GM19351 (cell line): ENCODE measurements at regions not wholly inside any gene's neighbourhood (a gene's known extent, or its start where the extent isn't known, plus 50 kb on each side); places are given as distances from the start of the nearest gene placed in this dataset.
"Not testable (repeated sequence)": the region's sequence is repeated elsewhere in the genome, so short reads cannot be mapped to it uniquely, and the experiment has no call there.

ENCODE experiments used
- ATAC-seq: cut with Tn5 transposase; IDR thresholded peaks from one replicate; pipeline ENCODE4 v1.9.1; 2021; ENCODE audit warnings: mild to moderate bottlenecking, moderate library complexity; ENCODE audit not compliant: unreplicated experiment

DNA sequence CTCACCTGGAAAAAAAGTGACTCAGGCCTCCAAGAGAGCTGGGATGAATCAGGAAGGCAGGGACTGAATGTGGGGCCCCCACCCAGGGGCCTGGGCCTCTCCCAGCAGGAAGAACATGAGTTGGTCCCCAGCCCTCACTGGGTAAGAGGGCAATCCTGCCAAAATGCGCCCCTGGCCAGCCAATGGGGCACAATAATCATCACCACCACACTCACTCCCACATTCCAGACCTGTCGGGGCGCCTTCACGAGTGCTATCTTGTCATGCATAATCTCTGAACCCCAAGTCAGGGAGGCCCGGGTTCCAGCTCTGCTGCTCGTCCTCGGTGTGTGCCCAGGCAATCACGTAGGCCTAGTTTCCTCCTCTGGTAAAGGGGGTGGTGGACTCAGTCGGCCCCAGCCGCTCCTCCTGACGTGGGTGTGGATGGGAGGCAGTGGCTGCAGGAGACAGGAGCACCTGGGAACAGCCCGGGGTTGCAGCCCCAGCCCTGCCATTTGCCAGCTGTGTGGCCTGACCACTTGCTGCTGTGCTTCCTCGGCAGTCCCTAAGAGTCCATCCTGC, 115.1 kb downstream of the CYP26B1 start:
- no peak for ATAC-seq

DNA sequence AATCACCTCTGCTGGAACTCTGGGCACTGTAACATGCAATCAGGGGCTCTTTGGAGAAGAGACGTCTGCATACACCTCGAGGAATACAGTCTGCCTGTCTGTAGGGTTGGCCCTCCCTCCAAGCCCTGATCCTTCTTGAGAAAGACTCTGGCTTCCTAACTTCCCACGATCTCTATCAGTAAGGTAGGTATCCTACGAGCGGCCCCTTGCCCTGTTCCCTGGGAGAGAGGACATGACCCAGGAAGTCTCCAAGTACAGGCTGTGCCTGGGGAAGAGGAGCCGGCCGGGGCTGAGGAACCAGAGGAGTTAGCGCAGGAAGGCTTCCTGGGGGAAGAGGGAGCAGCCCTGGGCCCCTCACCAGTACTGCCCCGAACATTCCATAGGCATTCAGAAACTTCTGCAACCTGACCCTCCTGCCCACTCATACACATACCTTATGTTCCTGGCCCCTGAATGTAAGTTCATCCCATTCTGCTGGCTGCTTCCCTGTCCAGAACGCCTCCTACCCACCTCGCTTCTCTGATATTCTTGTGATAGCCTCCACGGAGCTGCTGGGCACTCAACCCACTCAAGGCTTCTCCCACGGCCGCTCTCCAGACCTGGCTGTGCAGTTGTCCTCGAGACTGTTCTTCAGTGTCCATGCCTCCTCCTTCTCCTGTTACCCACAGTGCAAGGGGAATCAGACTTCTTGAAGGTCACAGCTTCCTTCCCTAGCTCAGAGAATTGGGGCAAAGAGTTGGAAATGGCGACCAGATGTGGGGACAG, 116.1 kb downstream of the CYP26B1 start:
- no peak for ATAC-seq

DNA sequence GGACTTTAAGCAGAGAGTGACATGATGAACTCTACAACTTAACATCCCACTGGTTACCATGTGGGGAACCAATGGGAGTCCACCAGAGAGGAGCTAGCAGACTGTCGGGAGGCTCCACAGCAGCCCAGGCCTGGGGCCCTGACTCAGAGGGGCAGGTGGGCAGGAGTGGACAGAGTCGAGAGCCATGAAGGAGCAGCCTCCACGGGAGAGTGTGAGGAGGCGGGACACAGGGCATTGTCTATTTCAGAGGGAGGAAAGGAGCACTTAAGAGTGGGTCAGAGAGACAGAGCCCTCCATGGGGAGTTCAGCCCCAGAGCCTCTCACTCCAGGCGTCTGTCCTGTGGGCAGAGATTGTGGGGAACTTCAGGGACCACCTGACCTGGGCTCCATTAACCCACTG, 118.7 kb downstream of the CYP26B1 start:
- no peak for ATAC-seq

DNA sequence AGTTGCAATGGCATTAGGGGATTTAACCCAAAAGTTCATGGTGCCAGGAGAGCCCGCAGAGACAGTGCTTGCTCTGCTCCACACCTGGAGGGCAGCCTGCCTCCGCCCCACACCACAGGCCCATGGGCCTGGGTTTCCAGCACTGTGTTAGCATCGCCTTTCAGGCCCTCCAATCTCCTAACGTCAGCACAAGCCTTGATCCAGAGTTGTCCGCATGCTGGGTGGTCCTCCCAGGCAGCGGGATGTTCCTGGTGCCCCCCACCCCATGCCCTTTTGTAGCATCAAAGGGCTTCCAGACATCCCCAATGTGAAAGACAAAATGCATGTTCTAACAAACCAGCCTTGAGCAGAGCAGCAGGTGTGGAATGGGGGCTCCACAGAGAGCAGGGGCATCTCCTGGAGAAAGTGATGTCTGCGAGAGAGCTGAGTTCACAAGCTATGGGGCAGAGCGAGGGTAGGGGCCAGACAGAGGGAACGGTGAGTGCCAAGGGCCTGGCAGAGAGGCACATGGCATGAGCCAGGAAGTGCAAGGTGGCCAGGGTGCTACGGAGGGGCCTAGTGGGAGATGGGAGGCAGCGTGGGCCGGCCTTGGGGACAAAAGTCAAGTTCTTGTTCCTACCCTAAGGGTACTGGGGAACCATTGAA, 119.2 kb downstream of the CYP26B1 start:
- ATAC-seq = no peak

DNA sequence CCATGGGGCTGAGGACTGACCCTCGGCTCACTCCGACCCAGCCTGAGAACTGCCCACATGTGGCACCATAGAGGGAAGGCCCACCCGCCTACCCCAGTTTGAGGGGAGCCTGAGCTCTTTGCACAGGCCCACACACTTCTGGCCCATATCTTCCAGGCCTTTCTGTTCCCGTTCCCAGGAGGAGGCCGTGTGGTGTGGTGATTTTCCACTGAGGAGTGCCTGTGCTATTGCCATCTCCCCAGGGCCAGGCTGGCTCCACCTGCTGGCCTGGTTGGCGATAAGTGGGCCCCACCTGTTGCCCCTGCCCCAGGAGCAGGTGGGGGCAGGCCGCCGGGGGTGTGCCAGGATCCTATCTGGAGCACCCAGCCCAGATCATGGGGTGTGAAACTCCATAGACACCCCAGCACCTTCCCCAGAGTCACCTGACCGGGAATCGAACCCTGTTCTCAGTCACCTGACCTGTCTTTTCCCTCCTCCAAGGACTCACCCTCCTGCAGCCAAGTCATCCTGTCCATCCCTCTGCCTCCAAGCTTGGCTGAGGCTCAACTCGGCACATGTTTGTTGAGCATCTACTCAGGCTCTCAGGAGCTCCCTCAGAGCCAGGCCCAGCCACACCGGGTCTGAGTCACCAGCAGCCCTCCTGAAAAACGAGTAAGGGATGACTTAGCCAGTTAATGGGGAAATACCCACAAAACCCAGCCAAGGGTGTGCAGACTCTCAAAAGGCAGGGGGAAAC, 120.1 kb downstream of the CYP26B1 start:
- ATAC-seq = no peak

DNA sequence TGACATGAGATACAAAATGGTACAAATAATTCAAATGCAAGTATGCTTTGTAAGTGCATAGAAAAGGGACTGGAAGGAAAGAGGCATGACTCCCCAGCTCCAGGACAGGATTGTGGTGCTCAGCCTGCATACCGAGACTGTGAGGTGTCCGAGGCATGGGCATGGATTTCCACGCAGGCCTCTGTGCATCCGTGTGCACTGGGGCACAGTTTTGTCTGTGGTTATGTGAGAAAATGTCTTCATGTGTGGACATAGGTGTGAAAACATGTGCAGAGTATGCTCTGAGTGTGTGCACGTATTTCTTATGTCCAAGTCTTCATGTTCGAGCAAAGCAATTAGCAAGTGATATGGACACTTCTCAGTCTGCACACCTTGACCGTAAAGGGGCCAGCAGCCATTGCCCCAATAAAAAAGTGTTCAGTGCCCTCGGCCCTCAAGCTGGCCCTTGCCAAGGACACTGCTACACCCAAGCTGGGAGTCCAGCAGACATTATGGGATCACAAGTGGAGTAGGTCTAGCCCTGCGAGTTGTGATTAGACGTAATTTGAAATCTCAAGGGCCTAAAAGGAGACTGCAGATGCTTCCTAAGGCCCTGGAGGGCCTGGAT, 120.7 kb downstream of the CYP26B1 start:
- ATAC-seq = no peak

DNA sequence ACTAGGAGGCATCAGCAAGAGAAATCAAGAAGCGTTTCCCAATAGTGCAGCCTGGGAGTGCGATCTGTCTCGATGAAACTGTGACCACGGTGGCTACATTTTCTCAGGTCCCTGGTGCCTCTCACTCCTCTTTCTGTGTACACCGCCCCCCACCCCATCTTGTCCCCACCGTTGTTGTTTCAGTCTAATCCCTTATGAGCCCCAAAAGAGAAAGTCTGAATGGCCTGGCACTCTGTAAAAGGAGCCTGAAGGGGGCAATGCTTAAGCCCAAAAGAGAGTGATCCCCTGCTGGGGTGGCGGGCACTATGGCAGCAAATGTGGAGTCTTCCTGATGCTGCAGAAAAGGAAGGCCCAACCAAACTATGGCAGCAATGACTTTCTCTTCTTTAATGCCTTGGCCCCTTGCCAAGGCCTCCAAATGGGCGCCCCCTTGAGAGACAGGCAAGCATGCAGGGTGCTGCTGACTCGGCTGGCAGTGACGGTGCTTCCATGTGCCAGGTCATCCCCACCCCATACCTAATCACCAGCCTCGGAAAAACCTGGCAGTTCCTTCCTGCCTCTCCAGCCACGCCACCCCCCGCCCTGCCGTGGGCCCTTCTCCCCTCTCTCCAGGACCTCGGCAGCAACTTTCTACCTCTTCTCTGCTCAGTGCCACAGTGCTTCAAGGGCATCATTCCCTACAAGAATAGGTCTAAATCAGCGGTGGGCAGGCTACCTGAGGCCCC, 123.0 kb downstream of the CYP26B1 start:
- no peak for ATAC-seq

DNA sequence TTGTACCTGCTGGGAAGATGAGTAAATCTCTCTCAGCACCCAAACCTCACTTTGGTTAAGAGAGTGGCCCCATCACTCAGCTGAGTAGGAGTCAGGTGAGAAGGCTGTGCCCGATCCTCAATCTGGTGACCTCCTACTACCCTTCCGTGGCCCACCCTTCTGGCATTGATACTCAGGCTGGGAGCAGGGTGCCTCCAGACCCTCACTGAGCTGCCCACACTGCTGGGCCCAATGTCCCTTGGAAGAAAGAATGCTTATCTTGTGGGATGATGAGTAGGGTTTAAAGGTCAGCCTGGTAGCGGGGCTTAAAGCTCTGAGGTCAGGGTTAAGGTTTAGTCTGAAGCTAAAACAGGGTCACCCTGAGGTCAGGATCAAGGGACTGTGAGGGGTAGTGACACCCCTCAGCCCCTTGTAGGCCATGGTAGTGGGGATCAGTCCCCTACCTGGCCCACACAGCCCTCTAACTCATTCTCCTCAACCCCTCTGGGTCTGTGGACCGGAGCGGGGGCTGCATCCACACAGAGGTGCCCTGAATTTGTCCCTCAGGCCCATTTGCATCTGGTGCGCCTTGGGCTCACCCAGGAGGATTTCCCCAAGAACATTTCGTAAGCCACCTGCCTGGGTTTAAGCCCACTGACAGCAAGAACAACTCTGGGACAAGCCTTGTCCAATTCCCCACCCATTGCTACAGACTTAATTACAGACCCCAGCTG, 123.8 kb downstream of the CYP26B1 start:
- ATAC-seq = no peak

DNA sequence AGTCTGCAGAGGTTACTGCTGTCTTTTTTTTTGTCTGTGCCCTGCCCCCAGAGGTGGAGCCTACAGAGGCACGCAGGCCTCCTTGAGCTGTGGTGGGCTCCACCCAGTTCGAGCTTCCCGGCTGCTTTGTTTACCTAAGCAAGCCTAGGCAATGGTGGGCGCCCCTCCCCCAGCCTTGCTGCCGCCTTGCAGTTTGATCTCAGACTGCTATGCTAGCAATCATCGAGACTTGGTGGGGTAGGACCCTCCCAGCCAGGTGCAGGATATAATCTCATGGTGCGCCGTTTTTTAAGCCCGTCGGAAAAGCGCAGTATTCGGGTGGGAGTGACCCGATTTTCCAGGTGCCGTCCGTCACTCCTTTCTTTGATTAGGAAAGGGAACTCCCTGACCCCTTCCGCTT, 126.3 kb downstream of the CYP26B1 start:
- not testable (repeated sequence) for ATAC-seq

DNA sequence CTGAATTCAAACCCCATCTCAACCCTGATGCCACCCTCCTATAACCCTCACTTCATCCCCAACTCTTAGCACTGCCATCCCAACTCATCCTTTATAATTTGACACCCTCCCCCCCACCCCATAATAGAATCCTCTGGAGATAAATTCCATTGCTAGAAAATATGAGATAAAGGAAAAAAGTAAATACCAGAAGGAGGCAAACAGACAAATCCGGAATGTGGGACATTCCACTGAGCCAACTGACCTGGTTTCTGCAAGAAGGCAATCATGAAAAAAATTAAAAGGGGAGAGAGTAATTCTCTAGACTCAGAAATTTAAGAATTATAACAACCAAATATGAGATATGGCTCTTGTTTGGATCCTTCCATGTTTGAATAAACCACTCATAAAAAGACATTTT, 132.4 kb downstream of the CYP26B1 start:
- no peak for ATAC-seq

DNA sequence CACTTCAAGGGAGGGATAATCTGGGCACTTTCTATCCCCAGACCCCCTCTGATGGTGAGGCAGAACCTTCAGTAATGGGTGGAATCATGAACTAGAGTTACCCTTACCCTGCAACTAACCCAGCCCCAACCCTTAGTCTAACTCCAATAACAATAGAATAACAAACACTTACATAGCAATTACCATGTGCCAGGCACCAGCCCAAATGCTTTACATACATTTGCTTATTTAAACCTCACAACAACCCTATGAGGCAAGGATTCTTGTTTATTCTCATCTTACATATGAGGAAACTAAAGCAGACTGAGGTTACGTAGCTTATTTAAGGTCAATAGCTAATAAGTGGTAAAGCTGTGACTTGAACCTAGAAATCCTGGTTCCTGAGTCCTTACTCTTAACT, 132.8 kb downstream of the CYP26B1 start:
- no peak for ATAC-seq

DNA sequence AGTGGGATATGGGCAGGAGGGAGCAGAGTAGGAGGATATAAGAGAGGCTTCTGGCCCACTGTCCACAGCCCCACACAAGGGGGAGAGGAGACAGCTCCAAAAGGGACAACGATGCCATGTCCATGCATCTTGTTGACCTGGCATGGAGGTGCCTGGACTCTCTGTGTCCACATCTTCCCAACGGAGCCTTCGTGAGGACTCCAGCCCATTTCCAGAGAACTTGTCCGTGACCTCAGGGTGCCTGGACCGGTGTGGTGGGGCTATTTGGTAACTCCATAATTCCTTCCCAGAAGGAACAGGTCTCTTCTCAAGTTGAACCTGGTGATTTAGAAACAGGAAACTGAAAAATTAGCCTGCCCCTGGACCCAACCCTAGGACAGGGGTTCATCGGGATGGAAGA, 133.9 kb downstream of the CYP26B1 start:
- no peak for ATAC-seq

DNA sequence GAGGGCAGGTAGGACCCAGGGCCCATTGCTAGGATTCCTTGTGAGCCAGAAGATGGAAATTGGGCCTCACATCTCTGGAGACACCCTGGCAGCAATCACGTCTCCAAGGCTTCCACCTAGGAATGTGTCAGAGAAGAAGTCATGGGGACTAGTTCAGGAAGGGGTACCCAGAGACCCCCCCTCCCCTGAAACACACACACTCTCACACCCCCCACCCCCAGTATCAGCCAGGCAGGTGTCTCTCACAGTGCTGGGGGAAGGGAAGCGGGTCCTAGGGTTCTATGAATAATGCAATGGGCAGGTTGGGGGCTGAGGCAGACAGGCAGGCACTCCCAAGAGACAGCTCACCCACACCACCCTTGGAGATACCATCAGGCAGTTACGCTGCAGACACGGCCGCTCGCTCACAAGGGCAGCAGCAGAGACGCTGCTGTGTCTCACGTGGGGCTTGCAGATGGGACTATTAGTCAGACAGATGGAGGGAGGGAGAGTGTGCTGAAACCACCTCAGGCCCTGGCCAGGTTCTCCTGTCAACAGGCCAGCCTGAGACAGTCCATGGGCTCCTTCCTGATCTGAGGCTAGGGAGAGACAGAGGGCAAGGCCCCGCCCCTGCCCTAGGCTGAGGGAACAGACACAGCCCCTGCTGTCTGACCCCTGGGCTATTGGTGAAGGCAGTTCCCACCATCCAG, 134.6 kb downstream of the CYP26B1 start:
- no peak for ATAC-seq

DNA sequence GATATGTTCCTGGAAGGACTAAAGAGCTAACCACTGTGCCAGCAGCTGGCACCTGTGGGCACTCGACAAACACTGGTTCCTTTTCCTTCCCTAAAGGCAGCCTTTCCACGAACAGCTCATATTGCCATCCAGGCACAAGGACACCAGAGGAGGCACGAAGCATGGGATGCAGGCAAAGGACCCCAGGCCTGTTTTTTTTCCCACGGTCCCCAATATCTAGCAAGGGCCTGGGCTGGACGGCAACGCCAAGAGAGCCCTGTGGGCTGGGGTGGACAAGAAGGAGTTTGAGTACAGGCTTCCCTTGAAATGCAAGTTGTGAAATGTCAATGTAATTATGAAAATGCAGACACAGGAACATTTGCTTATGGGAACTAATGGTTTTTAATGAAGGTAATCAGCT, 135.9 kb downstream of the CYP26B1 start:
- ATAC-seq = no peak

DNA sequence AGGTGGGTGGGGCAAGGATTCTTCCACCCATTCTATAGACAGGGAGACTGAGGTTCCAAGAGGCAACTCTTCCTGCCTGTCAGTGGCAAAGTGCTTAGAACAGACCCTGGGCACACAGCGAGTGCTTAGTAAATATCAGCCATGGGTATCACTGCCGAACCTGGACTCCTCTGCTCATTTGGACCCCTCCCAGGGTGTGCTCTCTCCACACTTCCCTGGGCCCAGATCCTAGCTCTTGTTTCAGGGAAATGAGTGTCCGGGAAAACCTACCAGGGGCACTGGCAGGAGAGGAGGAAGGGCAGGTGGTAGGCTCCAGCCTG, 136.3 kb downstream of the CYP26B1 start:
- no peak for ATAC-seq

DNA sequence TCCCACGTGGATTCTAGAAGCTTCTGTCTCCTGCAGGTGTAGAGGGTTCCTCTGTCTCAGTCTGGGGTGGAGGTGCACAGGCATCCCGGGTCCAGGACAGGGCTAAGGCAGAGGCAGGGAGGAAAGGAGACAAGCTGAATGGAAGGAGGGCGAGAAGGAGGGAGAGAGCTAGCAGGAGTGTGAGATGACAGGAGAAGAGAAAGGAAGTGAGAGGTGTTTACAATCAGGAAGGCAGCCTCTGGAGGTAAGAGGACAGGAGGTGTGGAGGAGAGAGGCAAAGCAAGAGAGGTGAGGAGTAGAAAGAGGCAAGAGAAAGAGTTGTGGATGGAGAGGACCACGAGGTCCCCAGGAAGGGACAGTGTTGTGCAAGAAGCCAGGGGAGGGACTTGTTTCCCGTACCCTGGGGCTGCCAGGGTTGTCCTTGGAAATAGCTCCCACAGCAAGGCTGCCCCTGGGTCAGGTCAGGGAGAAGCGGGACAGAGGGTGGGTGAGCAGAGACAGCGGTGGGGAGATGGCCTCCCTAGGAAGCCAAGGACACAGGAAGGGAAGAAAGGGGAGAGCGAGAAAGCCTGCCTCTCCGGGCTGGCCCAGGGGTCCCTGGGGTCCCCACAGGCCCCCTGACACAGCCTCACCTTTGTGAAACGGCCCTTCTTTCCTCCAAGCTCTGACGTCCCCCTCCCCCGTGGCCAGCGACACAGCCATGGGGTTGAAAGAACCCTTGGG, 136.9 kb downstream of the CYP26B1 start:
- no peak for ATAC-seq

DNA sequence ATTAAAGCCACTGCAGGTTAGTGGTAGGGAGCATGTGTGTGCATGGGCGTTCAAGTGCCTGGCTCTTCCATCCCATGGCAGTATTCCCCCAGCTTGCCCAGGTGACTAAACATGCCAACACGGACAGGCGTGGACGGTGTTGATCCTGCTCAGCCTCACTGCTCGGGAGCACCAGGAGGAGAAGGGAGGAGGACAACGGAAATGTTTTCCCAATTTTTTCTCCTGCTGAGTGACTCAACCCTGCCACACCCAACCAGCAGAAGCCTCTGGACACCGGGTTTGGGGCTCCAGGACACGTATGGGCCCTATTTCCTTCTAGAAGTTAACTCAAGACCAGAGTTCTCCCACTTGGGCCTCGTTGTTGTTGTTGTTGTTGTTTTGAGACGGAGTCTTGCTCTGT, 139.1 kb downstream of the CYP26B1 start:
- no peak for ATAC-seq

DNA sequence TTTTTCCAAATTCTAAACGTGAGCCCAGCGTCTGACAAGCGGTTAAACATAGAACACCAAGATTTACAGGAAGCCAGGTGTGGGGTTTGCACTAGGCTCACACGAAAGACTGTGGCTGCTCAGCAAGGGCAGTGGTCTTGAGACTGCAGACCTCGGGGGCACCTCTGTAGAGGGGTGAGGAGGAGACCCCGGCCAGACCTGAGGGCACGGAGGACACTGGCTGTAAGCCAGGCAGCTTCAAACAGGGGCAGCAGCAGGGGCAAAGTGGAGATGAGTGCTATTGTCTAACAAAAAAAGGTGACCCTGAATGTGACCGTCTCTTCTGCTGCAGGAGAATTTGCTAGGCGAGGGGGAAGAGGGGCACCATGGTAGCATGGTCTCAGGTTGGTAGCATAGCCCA, 140.3 kb downstream of the CYP26B1 start:
- no peak for ATAC-seq

DNA sequence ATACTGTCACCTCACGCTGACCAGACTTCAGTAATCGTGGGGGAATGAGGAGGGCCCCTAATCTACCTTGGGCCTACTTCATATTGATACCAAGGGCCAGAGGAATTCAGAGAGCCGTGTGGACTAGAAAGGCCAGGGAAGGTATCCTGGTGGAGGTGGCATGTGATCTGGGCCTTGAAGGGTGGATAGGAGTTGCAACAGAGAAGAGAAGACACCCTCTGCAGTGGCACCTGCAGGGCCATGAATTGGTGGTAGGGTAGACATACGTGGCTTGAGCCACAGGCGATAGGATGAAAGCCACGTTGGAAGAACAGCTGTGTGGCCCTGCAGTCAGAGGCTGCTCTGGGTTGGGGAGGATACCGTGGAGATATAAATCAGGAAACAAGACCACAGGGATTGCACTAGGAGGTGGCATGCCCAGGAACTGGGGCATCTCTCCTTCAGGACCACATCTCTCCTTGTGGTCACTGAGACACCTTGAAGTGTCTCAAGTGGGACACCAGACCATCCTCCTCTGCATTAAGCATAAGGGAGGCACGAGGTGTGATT, 141.4 kb downstream of the CYP26B1 start:
- no peak for ATAC-seq
